ES-I3 (cell line): ENCODE measurements at regions not wholly inside any gene's neighbourhood (a gene's known extent, or its start where the extent isn't known, plus 50 kb on each side); places are given as distances from the start of the nearest gene placed in this dataset.

ENCODE experiments used
- H3K36me3 ChIP-seq: 2 replicates; pipeline ENCODE4 v1.6.1; 2013; ENCODE audit warnings: mild to moderate bottlenecking, low read length, control low read depth, moderate library complexity; ENCODE audit not compliant: insufficient read depth
- H3K4me1 ChIP-seq: 2 replicates; pipeline ENCODE4 v1.6.1; 2013; ENCODE audit warnings: mild to moderate bottlenecking, control low read depth, low read length; ENCODE audit not compliant: insufficient read depth
- H3K9ac ChIP-seq: 2 replicates; pipeline ENCODE4 v1.6.1; 2013; ENCODE audit warnings: low read depth, mild to moderate bottlenecking, low read length, moderate library complexity
- H3K9me3 ChIP-seq: 2 replicates; pipeline ENCODE4 v1.6.1; 2013; ENCODE audit warnings: mild to moderate bottlenecking, low read length, moderate library complexity; ENCODE audit not compliant: control insufficient read depth, insufficient read depth

GRCh38 chr1:30319765-30320580 is 403.4 kb downstream of the MATN1 start:
- H3K36me3 ChIP-seq = no peaks in the 10 kb centered on the region
- H3K9ac ChIP-seq = no peak overlapping the region
- H3K4me1 ChIP-seq = no peaks in the 10 kb centered on the region
- H3K9me3 ChIP-seq = no peaks in the 10 kb centered on the region

GRCh38 chr1:30318864-30319718 is 404.3 kb downstream of the MATN1 start:
- no peaks in the 10 kb centered on the region for H3K4me1 ChIP-seq
- no peak overlapping the region for H3K9ac ChIP-seq
- H3K9me3 ChIP-seq = no peaks in the 10 kb centered on the region
- H3K36me3 ChIP-seq = no peaks in the 10 kb centered on the region

- Histone ChIP-seq H3K4me1 (no peaks in the 10 kb centered on the region), H3K36me3 (no peaks in the 10 kb centered on the region), H3K9ac (no peak overlapping the region), H3K9me3 (no peaks in the 10 kb centered on the region)
Measured at GRCh38 chr1:30318413-30318812, 405.0 kb downstream of the MATN1 start.

- Histone ChIP-seq H3K4me1 (no peaks in the 10 kb centered on the region), H3K9me3 (no peaks in the 10 kb centered on the region), H3K9ac (no peak overlapping the region), H3K36me3 (no peaks in the 10 kb centered on the region)
Measured at GRCh38 chr1:30317921-30318320, 405.5 kb downstream of the MATN1 start.

- no peaks in the 10 kb centered on the region for H3K9me3 ChIP-seq
- H3K9ac ChIP-seq = no peak overlapping the region
- H3K36me3 ChIP-seq = no peaks in the 10 kb centered on the region
- H3K4me1 ChIP-seq = no peaks in the 10 kb centered on the region
Measured at GRCh38 chr1:30316056-30316455, 407.3 kb downstream of the MATN1 start.

- H3K9me3 ChIP-seq = no peaks in the 10 kb centered on the region
- no peaks in the 10 kb centered on the region for H3K4me1 ChIP-seq
- H3K36me3 ChIP-seq = no peaks in the 10 kb centered on the region
- no peak overlapping the region for H3K9ac ChIP-seq
Measured at GRCh38 chr1:30315185-30315960, 408.0 kb downstream of the MATN1 start.

DNA sequence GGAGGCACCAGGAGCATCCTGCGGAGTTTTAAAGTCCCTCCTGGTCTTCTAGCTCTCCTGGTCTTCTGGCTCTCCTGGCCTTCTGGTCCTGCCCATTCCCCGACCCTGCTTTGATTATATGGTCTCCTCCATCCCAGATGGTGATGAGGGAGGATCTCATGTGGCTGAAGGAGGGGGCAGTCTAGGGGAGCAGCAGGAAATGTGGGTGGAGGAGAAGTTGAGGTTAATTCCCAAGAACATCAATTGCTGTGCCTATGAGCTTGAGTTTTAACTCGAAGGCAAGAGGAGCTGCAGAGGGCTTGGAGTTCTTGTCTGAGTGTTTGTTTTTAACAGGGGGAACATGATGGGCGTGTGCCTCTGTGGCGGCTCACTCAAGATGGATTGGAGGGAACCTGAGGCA is 408.8 kb downstream of the MATN1 start:
- Histone ChIP-seq H3K4me1 (no peaks in the 10 kb centered on the region), H3K9ac (no peak overlapping the region), H3K9me3 (no peaks in the 10 kb centered on the region), H3K36me3 (no peaks in the 10 kb centered on the region)

DNA sequence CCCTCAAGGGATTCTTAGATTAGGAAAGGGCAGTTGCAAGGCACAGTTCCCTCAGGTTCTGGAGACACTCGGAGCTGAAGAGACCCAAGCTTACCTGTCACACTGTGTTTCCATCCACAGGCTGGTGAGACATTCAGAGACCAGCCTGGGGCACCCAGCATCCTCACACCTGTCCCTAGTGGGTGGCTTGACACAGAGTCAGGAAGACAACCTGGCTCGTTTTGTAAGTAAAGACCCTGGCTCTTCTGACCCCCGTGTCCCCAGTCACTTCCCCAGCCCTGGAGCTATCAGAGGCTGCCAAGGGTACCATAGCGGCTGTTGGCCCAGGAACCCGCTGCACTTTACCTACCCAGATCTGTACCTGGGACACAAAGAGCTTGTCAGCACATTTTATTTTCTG is 409.8 kb downstream of the MATN1 start:
- no peaks in the 10 kb centered on the region for H3K9me3 ChIP-seq
- H3K36me3 ChIP-seq = no peaks in the 10 kb centered on the region
- no peak overlapping the region for H3K9ac ChIP-seq
- no peaks in the 10 kb centered on the region for H3K4me1 ChIP-seq

DNA sequence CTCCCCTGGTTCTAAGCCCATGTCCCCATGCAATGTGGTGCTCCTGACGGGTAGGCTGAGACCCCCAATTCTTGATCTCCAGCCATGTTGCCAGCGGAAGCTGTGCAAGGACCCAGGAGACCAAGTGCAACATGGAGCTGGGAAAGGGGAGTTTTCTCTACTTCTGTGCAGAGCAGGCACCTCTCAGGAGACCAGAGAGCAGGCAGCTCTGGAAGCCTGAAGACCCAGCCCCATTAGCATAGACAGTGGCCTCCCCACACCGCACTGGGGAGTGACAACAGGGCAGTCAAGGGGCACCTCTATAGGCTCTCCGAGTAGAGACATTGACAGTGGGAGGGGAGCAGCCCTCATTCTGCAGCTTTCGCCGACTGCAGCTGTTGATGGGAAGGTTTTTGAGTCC is 410.2 kb downstream of the MATN1 start:
- H3K36me3 ChIP-seq = no peaks in the 10 kb centered on the region
- H3K9me3 ChIP-seq = no peaks in the 10 kb centered on the region
- no peaks in the 10 kb centered on the region for H3K4me1 ChIP-seq
- H3K9ac ChIP-seq = no peak overlapping the region

DNA sequence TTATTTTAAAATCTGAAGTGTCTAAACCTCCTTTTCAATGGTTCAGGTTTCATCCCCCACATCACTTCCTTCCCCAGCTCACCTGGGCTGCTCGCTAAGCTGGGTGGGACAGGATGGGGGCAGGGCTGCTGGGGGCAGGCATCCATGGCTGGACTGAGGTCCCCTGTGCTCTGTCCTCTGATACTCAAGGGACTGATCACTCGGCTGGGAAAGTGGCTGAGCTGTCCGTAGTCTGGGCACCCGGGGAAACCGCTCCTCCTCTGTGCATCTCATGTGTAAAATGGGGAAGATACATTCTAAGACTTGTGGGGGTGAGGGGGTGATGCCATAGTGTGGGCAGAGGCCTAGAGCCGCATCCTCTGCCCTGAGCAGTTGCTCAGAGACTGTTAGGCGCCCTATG is 411.2 kb downstream of the MATN1 start:
- H3K9me3 ChIP-seq = no peaks in the 10 kb centered on the region
- H3K36me3 ChIP-seq = no peaks in the 10 kb centered on the region
- no peaks in the 10 kb centered on the region for H3K4me1 ChIP-seq
- no peak overlapping the region for H3K9ac ChIP-seq

DNA sequence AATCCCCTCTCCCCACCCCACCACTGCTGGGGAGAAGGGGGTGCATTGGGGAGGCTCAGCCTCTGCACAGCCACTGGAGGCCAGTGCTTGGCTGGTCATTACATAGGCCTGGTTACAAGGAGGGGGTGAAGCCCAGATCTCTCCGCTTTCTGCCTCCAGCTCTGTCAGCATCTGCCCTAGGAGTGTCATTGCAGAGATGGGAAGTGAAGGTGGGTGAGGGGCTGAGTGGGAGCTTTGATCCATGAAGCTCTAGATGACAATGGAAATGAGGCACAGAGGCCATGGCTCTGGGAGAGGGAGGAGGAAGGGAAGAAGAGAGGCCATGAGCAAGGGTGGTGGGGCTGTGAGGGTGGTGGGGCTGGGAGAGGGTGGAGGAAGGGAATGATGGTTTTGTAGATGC is 411.6 kb downstream of the MATN1 start:
- Histone ChIP-seq H3K4me1 (no peaks in the 10 kb centered on the region), H3K9ac (no peak overlapping the region), H3K9me3 (no peaks in the 10 kb centered on the region), H3K36me3 (no peaks in the 10 kb centered on the region)

DNA sequence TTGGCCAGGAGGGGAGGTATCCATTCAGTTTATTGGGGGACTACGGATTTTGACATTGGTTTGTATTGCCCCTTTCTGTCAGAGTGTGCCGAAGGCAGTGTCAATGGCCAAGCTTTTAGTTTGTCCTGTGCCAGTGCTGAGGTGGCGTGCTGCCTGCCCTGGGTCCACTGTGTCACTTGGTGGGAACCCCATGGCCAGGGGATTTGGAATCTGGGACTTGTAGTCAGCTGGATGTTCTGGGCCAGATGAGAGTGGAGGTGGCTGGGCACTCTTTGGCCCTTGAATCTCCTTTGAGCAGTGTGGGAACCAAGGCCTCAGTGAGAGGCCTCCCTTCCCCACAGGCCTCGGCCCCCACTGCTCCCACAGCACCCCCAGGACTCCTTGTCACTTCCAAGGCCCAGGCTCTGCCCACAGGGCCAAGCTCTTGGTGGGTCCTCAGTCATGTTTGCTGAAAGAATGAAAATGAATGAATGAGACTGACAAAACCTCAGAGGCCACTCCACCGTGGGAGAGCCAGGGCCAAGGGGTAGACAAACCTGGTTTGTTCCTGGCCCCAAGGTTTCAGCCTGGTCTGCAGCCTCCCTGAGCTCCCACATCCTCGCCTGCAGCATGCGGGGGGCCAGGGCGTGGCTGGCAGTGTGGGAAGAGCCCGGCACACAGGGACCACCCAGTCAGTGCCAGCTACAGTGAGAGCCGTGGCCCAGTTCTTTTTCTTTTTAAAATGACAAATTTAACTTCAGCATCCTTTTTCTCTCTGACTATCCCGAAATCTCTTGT is 412.2 kb downstream of the MATN1 start:
- Histone ChIP-seq H3K9me3 (no peaks in the 10 kb centered on the region), H3K36me3 (no peaks in the 10 kb centered on the region), H3K4me1 (no peaks in the 10 kb centered on the region), H3K9ac (no peak overlapping the region)

- no peaks in the 10 kb centered on the region for H3K9me3 ChIP-seq
- H3K9ac ChIP-seq = no peak overlapping the region
- no peaks in the 10 kb centered on the region for H3K36me3 ChIP-seq
- H3K4me1 ChIP-seq = no peaks in the 10 kb centered on the region
Measured at GRCh38 chr1:30307182-30307581, 416.2 kb downstream of the MATN1 start.

DNA sequence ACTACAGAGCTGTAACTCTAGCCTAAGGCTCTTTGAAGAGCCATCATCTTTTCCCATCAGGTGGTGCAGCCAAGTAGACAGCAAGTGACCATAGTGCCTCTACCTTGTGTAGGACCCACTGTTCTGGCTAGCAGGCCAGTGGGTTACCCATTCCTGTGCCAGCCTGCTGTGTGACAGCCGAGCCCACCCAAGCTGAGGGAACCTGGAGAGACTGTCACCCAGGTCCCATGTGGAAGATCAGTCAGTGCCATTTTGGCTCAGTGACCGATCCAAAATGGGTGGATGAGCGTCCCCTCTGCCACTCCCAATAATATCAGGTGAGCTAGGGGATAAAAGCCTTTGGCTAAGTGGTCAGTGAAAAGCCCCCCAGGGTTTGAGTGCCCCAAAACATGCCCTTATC is 417.9 kb downstream of the MATN1 start:
- H3K9ac ChIP-seq = no peak overlapping the region
- H3K9me3 ChIP-seq = no peaks in the 10 kb centered on the region
- no peaks in the 10 kb centered on the region for H3K4me1 ChIP-seq
- H3K36me3 ChIP-seq = no peaks in the 10 kb centered on the region
